Aorta (tissue), 5 donors: ENCODE measurements at regions not wholly inside any gene's neighbourhood (a gene's known extent, or its start where the extent isn't known, plus 50 kb on each side); places are given as distances from the start of the nearest gene placed in this dataset.

ENCODE experiments used
- ATAC-seq: fragments of 200-7000 bp; cut with Tn5 transposase; one replicate; pipeline ENCODE4 v1.9.1; 2022; ENCODE audit warnings: moderate library complexity; ENCODE audit not compliant: low FRiP score
- DNase-seq, 2 donors: peaks; one replicate each; pipeline ENCODE4 v3.0.0-alpha.2; 2020
- H3K27ac ChIP-seq, 2 donors: one replicate each; pipeline ENCODE4 v1.5.1; 2013; ENCODE audit warnings: low read length in 2 of 2, mild to moderate bottlenecking in 2 of 2, moderate library complexity in 2 of 2, control low read depth in 1 of 2, inconsistent platforms in 1 of 2, low read depth in 1 of 2
- H3K27me3 ChIP-seq, 2 donors: one replicate each; pipeline ENCODE4 v1.6.1; 2013; ENCODE audit warnings: control low read depth in 1 of 2, low read length in 1 of 2, mild to moderate bottlenecking in 1 of 2, moderate library complexity in 1 of 2; ENCODE audit not compliant: insufficient read depth in 2 of 2, control insufficient read depth in 1 of 2
- H3K36me3 ChIP-seq, 2 donors: one replicate each; pipeline ENCODE4 v1.6.1; 2013; ENCODE audit warnings: control low read depth in 1 of 2, low read length in 1 of 2, mild to moderate bottlenecking in 1 of 2; ENCODE audit not compliant: insufficient read depth in 2 of 2, control insufficient read depth in 1 of 2
- H3K4me1 ChIP-seq, 2 donors: one replicate each; pipeline ENCODE4 v1.6.1; 2013; ENCODE audit warnings: low read length in 2 of 2, control low read depth in 1 of 2, mild to moderate bottlenecking in 1 of 2, moderate library complexity in 1 of 2; ENCODE audit not compliant: insufficient read depth in 2 of 2, control insufficient read depth in 1 of 2
- H3K4me3 ChIP-seq, 2 donors: one replicate each; pipeline ENCODE4 v1.5.1; 2013; ENCODE audit warnings: low read length in 2 of 2, control low read depth in 1 of 2, mild to moderate bottlenecking in 1 of 2
- H3K9me3 ChIP-seq: one replicate; pipeline ENCODE4 v1.6.1; 2013; ENCODE audit warnings: mild to moderate bottlenecking, low read length; ENCODE audit not compliant: control insufficient read depth
- WGBS, 2 donors: extraction: QIAGEN DNeasy Blood & Tissue Kit; methylation state at CpG; one replicate each; pipeline ENCODE4 v1.1.7; 2013; 5-methylcytosine and 5-hydroxymethylcytosine counted together
- intact Hi-C, 2 donors: fragments of 100-400 bp; cut with DNase I; formaldehyde crosslinking; loops; one replicate each; pipeline versions ENCODE4 v1.14.2 to v1.15.0; 2022
- donor health status: healthy with polysubstance abuse.
- donor health status: Bipolar disorder and iron deficiency.
- donor health status: DM: no; HTN: no; CAD: no.
- donor health status: DM: no; HTN: no; CAD: no.
- donor health status: DM: yes; HTN: yes; CAD: no.

DNA sequence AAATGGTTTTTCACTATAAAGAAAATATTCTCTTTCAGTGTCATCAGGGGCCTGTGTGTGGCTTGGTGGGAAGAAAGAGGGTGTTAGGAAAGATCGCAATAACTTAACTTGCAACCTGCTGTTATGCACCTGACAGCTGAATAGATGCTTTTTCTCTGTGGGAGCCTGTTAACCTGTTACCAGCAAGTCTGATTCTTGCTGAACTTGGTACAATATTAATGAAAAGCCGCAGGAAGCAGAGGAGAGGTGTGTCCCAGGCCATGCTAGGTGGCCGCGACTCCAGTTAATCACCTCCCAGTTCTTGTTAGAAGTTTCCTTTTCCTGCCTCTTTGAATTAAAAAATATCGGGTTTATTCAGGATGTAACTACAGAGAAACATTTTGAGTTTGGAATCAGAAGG, 494.8 kb upstream of the AGA start:
- Histone ChIP-seq H3K4me3 (no peak overlapping the region), H3K27me3 (no peaks in the 10 kb centered on the region), H3K36me3 (no peaks in the 10 kb centered on the region), H3K4me1 (no peaks in the 10 kb centered on the region), H3K9me3 (no peaks in the 10 kb centered on the region), H3K27ac (no peak overlapping the region)
- no peak for DNase-seq
- intact Hi-C loops = no loop called here
- 89 to 93% methylated on average over 5 of the region's 5 CpGs for WGBS, 2 donors
- no peak for ATAC-seq

DNA sequence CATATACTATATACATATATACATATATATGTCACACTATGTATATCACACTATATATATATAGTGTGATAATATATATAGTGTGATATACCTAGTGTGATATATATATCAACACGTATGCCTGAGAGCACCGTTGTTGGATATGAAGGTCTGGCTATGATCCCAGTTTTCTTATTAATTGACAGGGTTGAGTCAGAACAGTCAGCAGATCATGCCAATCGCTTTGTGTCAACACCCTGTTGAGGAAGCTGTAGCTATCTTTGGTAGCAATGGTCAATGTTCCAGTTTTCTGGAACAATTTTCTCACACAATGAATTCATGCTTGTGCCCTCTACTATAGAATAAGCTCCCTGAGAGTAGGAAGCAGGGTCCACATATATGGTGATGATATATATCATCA, 496.0 kb upstream of the AGA start:
- intact Hi-C loops = no loop called here
- H3K27ac ChIP-seq = no peak overlapping the region
- no peak for DNase-seq
- H3K4me3 ChIP-seq = no peak overlapping the region
- no peaks in the 10 kb centered on the region for H3K4me1 ChIP-seq
- 73 to 75% methylated on average over 3 of the region's 3 CpGs for WGBS, 2 donors
- no peaks in the 10 kb centered on the region for H3K27me3 ChIP-seq
- H3K9me3 ChIP-seq = no peaks in the 10 kb centered on the region
- no peaks in the 10 kb centered on the region for H3K36me3 ChIP-seq
- ATAC-seq = no peak

DNA sequence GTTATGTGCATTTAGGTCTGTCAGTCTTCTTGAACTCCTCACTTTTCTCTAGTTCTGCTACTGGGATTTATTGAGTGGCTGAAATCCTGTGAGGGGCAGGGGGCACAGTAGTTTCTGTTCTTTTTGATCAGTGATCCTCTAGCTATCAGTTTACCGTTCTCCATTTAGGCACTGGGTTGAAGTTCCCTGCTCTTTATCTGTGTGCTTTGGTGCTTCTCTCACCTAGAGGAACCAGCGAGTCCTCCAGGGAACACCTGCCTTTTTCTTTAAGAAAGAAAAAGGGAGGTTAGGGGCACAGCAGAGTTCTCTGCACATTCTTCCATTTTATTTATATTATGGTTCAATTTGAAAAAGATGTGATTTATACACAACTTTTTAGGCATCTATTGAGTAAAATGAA, 503.0 kb upstream of the AGA start:
- no peaks in the 10 kb centered on the region for H3K27me3 ChIP-seq
- intact Hi-C loops = no loop called here
- no peak overlapping the region for H3K4me3 ChIP-seq
- DNase-seq = no peak
- H3K9me3 ChIP-seq = no peaks in the 10 kb centered on the region
- no peaks in the 10 kb centered on the region for H3K36me3 ChIP-seq
- no peak overlapping the region for H3K27ac ChIP-seq
- WGBS, 2 donors = 69 to 81% methylated on average over 2 of the region's 2 CpGs
- no peak for ATAC-seq
- no peaks in the 10 kb centered on the region for H3K4me1 ChIP-seq

DNA sequence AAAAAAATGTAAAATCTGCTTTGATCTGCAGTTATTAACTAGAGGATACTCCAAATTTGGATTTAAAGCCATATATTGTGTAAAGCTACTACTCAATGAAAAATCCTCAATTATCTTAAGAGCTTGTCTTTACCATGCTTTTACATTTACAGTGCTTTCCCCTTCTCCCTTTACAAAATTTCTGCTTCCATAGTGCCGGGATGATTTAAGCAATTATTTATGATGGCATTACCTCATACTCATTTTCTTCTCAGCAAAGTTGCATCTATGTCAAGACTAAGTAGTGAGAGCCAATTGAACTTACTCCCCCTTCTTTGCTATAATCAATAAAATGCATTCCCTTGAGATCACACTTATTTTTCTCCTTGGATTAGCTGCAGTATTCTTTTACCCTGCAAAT, 505.4 kb upstream of the AGA start:
- ATAC-seq (no peak), DNase-seq (no peak)
- intact Hi-C loops = no loop called here
- no peaks in the 10 kb centered on the region for H3K9me3 ChIP-seq
- H3K4me3 ChIP-seq = no peak overlapping the region
- no peaks in the 10 kb centered on the region for H3K36me3 ChIP-seq
- no peak overlapping the region for H3K27ac ChIP-seq
- WGBS, 2 donors = 85 to 95% methylated on average over 1 of the region's 1 CpG
- no peaks in the 10 kb centered on the region for H3K27me3 ChIP-seq
- H3K4me1 ChIP-seq = no peaks in the 10 kb centered on the region

DNA sequence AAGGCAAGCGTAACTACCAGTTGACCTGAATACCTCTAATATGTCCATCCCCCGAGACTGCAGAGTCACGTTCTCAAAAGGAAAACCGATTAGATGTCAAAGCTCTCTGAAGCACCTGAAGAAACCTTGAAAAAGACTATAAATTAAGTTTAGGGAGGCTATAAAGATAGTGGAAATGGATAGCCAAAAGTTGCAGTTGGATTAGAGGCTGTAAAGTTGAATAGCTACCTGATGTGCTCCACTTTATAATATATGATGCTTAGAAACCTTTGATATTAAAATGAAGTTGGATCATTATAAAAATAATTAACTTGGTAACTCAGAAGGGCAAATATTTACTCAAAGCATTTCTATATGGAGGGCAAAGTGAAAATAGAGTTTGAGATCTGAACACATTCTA, 506.6 kb upstream of the AGA start:
- H3K27ac ChIP-seq = no peak overlapping the region
- H3K36me3 ChIP-seq = no peaks in the 10 kb centered on the region
- no peaks in the 10 kb centered on the region for H3K9me3 ChIP-seq
- WGBS, 2 donors = 92 to 95% methylated on average over 4 of the region's 4 CpGs
- H3K4me1 ChIP-seq = no peaks in the 10 kb centered on the region
- H3K4me3 ChIP-seq = no peak overlapping the region
- H3K27me3 ChIP-seq = no peaks in the 10 kb centered on the region
- DNase-seq = no peak
- intact Hi-C loops = no loop called here
- ATAC-seq = no peak

DNA sequence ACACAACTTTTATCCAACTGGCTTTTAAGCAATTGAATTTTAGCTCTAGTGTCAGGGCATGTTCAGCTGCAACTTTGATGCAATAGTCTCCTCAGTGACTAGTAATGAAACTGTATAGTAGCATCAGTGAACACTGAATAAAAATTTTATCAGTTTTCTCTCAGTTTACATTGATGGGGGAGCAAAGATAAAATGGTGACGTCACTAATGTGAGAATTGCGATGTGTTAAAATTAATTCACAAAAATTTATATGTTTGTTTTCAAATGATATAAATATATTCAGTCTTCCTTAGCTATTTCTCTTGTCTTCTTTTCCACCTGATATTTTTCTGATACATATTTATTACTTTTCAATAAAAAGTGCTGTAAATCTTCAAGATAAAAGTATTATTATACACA, 508.8 kb upstream of the AGA start:
- 88 to 89% methylated on average over 2 of the region's 2 CpGs for WGBS, 2 donors

DNA sequence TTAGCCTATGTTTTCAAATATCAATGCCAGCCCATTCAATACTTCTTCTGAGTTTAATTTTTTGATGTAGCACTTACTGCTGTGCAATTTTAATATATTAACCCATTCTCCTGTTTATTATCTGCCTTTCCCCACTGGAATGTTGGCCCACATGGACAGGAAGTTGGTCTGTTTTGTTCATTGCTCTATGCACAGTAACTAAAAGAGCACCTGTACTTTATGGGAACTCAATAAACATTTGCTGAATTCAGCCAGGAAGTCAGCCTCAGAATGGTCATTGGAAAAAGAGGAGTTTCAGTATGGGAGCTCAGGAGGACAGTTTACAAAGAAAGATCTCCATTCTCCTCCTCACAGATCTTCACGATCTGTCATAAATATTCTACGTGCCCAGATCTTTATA, 510.5 kb upstream of the AGA start:
- Histone ChIP-seq H3K27me3 (no peaks in the 10 kb centered on the region), H3K27ac (no peak overlapping the region), H3K4me1 (no peaks in the 10 kb centered on the region), H3K9me3 (no peaks in the 10 kb centered on the region), H3K4me3 (no peak overlapping the region), H3K36me3 (no peaks in the 10 kb centered on the region)
- DNase-seq = no peak
- WGBS, 2 donors = 94 to 97% methylated on average over 2 of the region's 2 CpGs
- no peak for ATAC-seq
- intact Hi-C loops = no loop called here

More for the DNA sequence above, 508.8 kb upstream of the AGA start:
- DNase-seq = no peak
- intact Hi-C loops = no loop called here
- no peak for ATAC-seq
- Histone ChIP-seq H3K9me3 (no peaks in the 10 kb centered on the region), H3K4me1 (no peaks in the 10 kb centered on the region), H3K36me3 (no peaks in the 10 kb centered on the region), H3K27ac (no peak overlapping the region), H3K4me3 (no peak overlapping the region), H3K27me3 (no peaks in the 10 kb centered on the region)

DNA sequence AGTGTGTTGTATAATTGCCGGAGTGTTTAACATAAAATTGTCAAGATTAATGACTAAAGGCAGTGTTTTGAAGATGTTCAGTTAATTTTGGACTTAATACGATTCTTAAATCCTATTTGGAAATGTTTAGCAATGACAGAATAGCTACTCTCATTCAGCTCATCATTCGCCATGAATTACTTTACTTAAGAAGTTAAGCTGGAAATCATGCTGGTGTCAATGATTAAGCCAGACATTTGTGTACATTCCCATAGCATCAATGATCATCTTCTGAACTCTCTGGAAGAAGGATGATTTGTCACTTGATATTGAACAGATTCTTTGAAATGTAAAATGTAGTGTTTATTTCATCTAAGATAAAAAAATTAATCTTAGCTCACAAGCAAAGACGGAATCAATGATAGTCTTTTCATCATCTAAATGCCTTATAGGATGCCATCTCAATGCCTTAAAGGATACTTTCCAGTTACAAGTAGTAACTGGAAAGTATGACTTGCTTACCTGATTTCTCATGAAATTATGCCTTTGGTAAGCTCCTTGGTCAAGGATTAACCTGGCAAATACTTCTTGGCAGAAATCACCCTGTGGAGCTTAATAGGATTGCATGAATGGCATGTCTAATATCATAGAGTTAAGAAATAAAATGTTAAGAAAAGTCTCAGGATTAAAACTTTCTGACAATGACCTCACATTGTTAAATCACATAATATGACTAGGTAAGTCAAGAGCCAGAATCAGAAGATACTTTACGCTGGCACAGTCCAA, 515.5 kb upstream of the AGA start:
- H3K27me3 ChIP-seq = no peaks in the 10 kb centered on the region
- intact Hi-C loops = no loop called here
- 93% methylated on average over 5 of the region's 5 CpGs for WGBS, 2 donors
- no peaks in the 10 kb centered on the region for H3K36me3 ChIP-seq
- no peak for DNase-seq
- no peak overlapping the region for H3K27ac ChIP-seq
- H3K9me3 ChIP-seq = no peaks in the 10 kb centered on the region
- no peak for ATAC-seq
- no peak overlapping the region for H3K4me3 ChIP-seq
- no peaks in the 10 kb centered on the region for H3K4me1 ChIP-seq

DNA sequence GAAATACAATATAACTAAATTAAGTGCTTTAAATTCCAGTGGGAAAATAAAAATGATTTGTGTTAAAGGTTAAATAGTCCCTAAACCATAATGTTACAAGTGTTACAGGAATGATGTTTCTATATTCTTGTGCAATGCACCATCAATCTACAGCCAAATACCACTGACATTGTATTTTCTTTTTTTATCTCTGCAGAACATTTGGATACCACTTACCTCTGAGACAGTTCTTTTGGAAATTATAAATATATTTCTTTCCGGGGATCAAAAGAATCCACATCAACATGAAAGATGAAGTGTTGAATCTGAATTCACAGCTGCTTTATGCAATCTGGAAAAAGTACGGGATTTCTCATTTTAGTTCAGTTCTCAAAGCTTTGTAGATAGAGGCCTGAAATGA, 518.3 kb upstream of the AGA start:
- Histone ChIP-seq H3K27me3 (no peaks in the 10 kb centered on the region), H3K27ac (no peak overlapping the region), H3K36me3 (no peaks in the 10 kb centered on the region), H3K4me1 (no peaks in the 10 kb centered on the region), H3K9me3 (no peaks in the 10 kb centered on the region), H3K4me3 (no peak overlapping the region)
- no peak for ATAC-seq
- no peak for DNase-seq
- 49 to 54% methylated on average over 2 of the region's 2 CpGs for WGBS, 2 donors
- intact Hi-C loops = no loop called here
